ENCODE measurements at regions not wholly inside any gene's neighbourhood (a gene's known extent, or its start where the extent isn't known, plus 50 kb on each side); places are given as distances from the start of the nearest gene placed in this dataset.

DNA sequence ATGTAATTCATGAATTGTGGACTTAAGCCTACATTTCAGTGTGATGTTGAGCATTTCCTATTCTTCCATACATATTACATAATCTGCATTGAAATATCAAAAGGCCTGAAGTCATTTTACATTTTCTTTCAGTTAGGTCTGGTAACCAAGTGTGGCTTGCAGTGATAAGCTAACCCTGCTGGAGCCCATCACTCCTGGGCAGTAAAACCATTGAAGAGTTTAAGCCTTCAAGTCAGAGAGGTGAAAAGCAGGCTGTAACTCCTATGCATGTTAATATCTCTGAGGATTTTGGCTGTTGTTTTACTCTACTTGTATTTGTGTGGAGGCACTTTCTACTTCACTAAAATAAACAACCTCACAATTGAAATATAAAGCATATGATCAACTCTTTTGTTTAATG lies 248.8 kb downstream of the SLITRK5 start:
- no peak overlapping the region for H3K4me3 ChIP-seq
- H3K9me3 ChIP-seq, result no peaks in the 10 kb centered on the region
- intact Hi-C loops (cut with DNase I; ENCODE audit: low total_unique reads), result no loop called here
- H3K36me3 ChIP-seq, result no peaks in the 10 kb centered on the region
- TF ChIP-seq POLR2AphosphoS5 (IDR thresholded peaks at IDR 0.05) (no peak), POLR2A (IDR thresholded peaks at IDR 0.05) (no peak), EP300 (IDR thresholded peaks at IDR 0.05; ENCODE audit: low read depth) (no peak)
- TF ChIP-seq, protein P1, sequence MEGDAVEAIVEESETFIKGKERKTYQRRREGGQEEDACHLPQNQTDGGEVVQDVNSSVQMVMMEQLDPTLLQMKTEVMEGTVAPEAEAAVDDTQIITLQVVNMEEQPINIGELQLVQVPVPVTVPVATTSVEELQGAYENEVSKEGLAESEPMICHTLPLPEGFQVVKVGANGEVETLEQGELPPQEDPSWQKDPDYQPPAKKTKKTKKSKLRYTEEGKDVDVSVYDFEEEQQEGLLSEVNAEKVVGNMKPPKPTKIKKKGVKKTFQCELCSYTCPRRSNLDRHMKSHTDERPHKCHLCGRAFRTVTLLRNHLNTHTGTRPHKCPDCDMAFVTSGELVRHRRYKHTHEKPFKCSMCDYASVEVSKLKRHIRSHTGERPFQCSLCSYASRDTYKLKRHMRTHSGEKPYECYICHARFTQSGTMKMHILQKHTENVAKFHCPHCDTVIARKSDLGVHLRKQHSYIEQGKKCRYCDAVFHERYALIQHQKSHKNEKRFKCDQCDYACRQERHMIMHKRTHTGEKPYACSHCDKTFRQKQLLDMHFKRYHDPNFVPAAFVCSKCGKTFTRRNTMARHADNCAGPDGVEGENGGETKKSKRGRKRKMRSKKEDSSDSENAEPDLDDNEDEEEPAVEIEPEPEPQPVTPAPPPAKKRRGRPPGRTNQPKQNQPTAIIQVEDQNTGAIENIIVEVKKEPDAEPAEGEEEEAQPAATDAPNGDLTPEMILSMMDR (IDR thresholded peaks at IDR 0.05), result no peak
- DNase-seq, result no peak
- in situ Hi-C loops (cut with MboI; ENCODE audit: low pct_ligation_motif_present in 1 of 4, low pct_unique_long_range_greater_than_20kb in 1 of 4, low sequenced_read_pairs in 3 of 4), result no loop called here
- H3K4me1 ChIP-seq, result no peaks in the 10 kb centered on the region
- H3K27ac ChIP-seq, result no peak overlapping the region
- no peaks in the 10 kb centered on the region for H3K27me3 ChIP-seq

DNA sequence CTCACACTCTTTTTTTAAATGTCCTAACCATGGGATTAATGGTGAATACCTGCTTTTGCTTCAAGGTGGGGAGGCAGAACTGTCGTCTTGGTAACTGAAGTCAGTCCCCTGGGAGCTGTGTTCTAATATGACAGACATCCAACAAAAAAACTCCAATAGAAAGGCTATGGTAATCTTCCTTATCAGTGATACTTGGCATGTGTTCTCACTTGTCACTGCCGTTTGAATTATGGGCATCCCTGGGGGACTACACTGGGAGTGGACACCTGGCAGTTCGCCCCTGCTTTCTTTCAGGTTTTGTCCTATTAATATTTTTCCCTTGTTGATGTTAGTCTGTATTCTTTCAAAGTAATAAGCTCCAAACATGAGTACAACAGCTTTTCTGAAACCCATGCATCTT lies 252.6 kb downstream of the SLITRK5 start:
- 70 to 72% methylated on average over 3 of the region's 3 CpGs for WGBS, 2 donors (ENCODE audit: low coverage in 1 of 2)
- H3K27me3 ChIP-seq, result no peaks in the 10 kb centered on the region
- in situ Hi-C loops (cut with MboI; ENCODE audit: low pct_ligation_motif_present in 1 of 4, low pct_unique_long_range_greater_than_20kb in 1 of 4, low sequenced_read_pairs in 3 of 4) (no loop called here), intact Hi-C loops (cut with DNase I; ENCODE audit: low total_unique reads) (no loop called here)
- TF ChIP-seq POLR2AphosphoS5 (IDR thresholded peaks at IDR 0.05) (no peak), EP300 (IDR thresholded peaks at IDR 0.05; ENCODE audit: low read depth) (no peak), POLR2A (IDR thresholded peaks at IDR 0.05) (no peak)
- TF ChIP-seq, protein P1 (IDR thresholded peaks at IDR 0.05), result no peak
- H3K4me1 ChIP-seq, result no peaks in the 10 kb centered on the region
- H3K4me3 ChIP-seq, result no peak overlapping the region
- H3K9me3 ChIP-seq, result no peaks in the 10 kb centered on the region
- no peaks in the 10 kb centered on the region for H3K36me3 ChIP-seq
- no peak overlapping the region for H3K27ac ChIP-seq
- DNase-seq, result no peak

DNA sequence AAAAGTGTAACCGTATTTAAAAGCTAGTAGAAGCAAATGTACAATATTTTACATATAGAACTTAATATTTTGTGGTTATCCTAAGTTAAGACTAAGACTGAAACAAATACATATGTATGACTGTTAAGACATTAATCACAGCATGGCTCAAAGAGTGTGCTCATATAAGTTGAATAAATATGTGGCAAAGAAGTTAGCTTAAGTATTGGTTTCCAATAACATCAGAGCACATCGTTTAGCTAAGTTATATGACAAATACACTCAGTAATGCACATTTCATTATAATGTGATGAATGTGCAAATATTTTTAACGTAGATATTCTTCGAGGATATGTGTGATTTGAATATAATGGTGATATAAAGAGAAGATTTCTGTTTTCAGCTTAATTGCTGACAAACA lies 253.8 kb downstream of the SLITRK5 start:
- intact Hi-C loops (cut with DNase I; ENCODE audit: low total_unique reads), result loop anchor here (1.0 kb wide), 1 partner anchor 17 kb away; no protein-coding TSS in a partner anchor
- H3K36me3 ChIP-seq, result no peaks in the 10 kb centered on the region
- WGBS, 2 donors (ENCODE audit: low coverage in 1 of 2), result 61 to 75% methylated on average over 4 of the region's 4 CpGs
- H3K27me3 ChIP-seq, result no peaks in the 10 kb centered on the region
- no peak for TF ChIP-seq POLR2AphosphoS5 (IDR thresholded peaks at IDR 0.05)
- no peak for TF ChIP-seq EP300 (IDR thresholded peaks at IDR 0.05; ENCODE audit: low read depth)
- TF ChIP-seq POLR2A (IDR thresholded peaks at IDR 0.05), result no peak
- TF ChIP-seq, protein P1 (IDR thresholded peaks at IDR 0.05), result no peak
- no peak for DNase-seq
- no peak overlapping the region for H3K27ac ChIP-seq
- H3K9me3 ChIP-seq, result no peaks in the 10 kb centered on the region
- in situ Hi-C loops (cut with MboI; ENCODE audit: low pct_ligation_motif_present in 1 of 4, low pct_unique_long_range_greater_than_20kb in 1 of 4, low sequenced_read_pairs in 3 of 4), result no loop called here
- H3K4me1 ChIP-seq, result no peaks in the 10 kb centered on the region
- H3K4me3 ChIP-seq, result no peak overlapping the region

DNA sequence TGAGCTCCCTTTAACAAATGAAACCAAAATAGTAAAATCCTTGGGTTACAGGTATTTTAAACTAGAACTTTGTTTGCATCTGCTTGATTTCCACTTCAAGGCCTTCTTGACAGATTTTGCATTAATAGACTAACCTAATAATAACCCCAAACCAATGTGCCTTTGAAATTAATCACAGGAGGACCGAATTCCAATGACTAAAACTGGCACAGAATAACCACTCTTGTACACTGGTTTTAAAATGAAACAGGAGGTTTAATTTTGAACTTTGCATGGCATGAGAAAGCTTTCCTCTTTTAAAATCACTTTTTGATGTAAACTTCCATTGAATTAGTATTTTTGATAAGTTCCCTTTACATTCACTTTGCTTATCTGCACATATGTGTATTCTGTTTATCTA lies 269.6 kb downstream of the SLITRK5 start:
- H3K27ac ChIP-seq, result no peak overlapping the region
- no peaks in the 10 kb centered on the region for H3K9me3 ChIP-seq
- WGBS, 2 donors (ENCODE audit: low coverage in 1 of 2), result 56 to 75% methylated on average over 1 of the region's 1 CpG
- H3K4me1 ChIP-seq, result no peaks in the 10 kb centered on the region
- intact Hi-C loops (cut with DNase I; ENCODE audit: low total_unique reads) (no loop called here), in situ Hi-C loops (cut with MboI; ENCODE audit: low pct_ligation_motif_present in 1 of 4, low pct_unique_long_range_greater_than_20kb in 1 of 4, low sequenced_read_pairs in 3 of 4) (no loop called here)
- no peaks in the 10 kb centered on the region for H3K36me3 ChIP-seq
- H3K27me3 ChIP-seq, result no peaks in the 10 kb centered on the region
- DNase-seq, result no peak
- H3K4me3 ChIP-seq, result no peak overlapping the region
- TF ChIP-seq EP300 (IDR thresholded peaks at IDR 0.05; ENCODE audit: low read depth), result no peak
- no peak for TF ChIP-seq POLR2A (IDR thresholded peaks at IDR 0.05)
- TF ChIP-seq, protein P1 (IDR thresholded peaks at IDR 0.05), result no peak
- TF ChIP-seq POLR2AphosphoS5 (IDR thresholded peaks at IDR 0.05), result no peak
